Adrenal gland (tissue), 9 donors: ENCODE measurements at regions not wholly inside any gene's neighbourhood (a gene's known extent, or its start where the extent isn't known, plus 50 kb on each side); places are given as distances from the start of the nearest gene placed in this dataset.

Experiments
- DNase-seq, 7 donors: peaks; one replicate each; pipeline ENCODE4 v3.0.0-alpha.2; 2019 to 2020
- H3K27ac ChIP-seq, 5 donors: fragments of 200-600 bp; sonication (generic) in 4 of 5; 1 replicate in 3 of 5; 2 replicates in 2 of 5; pipeline versions ENCODE4 v1.5.1 to v1.8.0; 2016 to 2020; ENCODE audit warnings: mild to moderate bottlenecking in 1 of 5
- H3K27me3 ChIP-seq: fragments of 200-600 bp; 2 replicates; pipeline ENCODE4 v1.8.0; 2021
- H3K36me3 ChIP-seq, 2 donors: fragments of 200-600 bp; replicated peaks in 1 of 2; 1 replicate in 1 of 2; 2 replicates in 1 of 2; pipeline versions ENCODE4 v1.5.1 to v1.8.0; 2018 to 2022
- H3K4me1 ChIP-seq, 2 donors: fragments of 200-600 bp; replicated peaks in 1 of 2; 1 replicate in 1 of 2; 2 replicates in 1 of 2; pipeline versions ENCODE4 v1.5.1 to v1.8.0; 2018 to 2021
- H3K4me3 ChIP-seq, 4 donors: fragments of 200-600 bp; sonication (generic) in 3 of 4; one replicate each; pipeline ENCODE4 v1.5.1; 2016 to 2018
- H3K9me3 ChIP-seq, 3 donors: fragments of 200-600 bp; sonication (generic) in 1 of 3; replicated peaks in 1 of 3; 1 replicate in 2 of 3; 2 replicates in 1 of 3; pipeline versions ENCODE4 v1.5.1 to v1.8.0; 2016 to 2021
- POLR2A ChIP-seq, 2 donors: fragments of 450-650 bp; IDR thresholded peaks; one replicate each; pipeline ENCODE4 v1.6.1; 2017; ENCODE audit warnings: antibody characterized with exemption in 2 of 2, mild to moderate bottlenecking in 2 of 2, moderate library complexity in 1 of 2
- WGBS, 4 donors: extraction: QIAGEN DNeasy Blood & Tissue Kit in 2 of 4; methylation state at CpG; one replicate each; pipeline versions ENCODE4 v1.1.5 to v1.1.7; 2013 to 2017; 5-methylcytosine and 5-hydroxymethylcytosine counted together
- intact Hi-C, 2 donors: fragments of 100-400 bp; cut with DNase I; formaldehyde crosslinking; loops; one replicate each; pipeline versions ENCODE4 v1.14.1 to v1.15.0; 2022 to 2023
- TF ChIP-seq, protein P1 (sequence below), 6 experiments: fragments of 450-650 bp in 4 of 6; fragments of 200-600 bp in 2 of 6; sonication (generic) in 1 of 6; IDR thresholded peaks; 1 replicate in 5 of 6; 2 replicates in 1 of 6; pipeline versions ENCODE4 v1.5.1 to v1.8.0; 2016 to 2021; ENCODE audit warnings: antibody characterized with exemption in 6 of 6, mild to moderate bottlenecking in 2 of 6, moderate library complexity in 1 of 6
- donor health status: healthy with polysubstance abuse.
- donor health status: Bipolar disorder and iron deficiency.
- donor health status: DM: yes; HTN: yes; CAD: no.
- donor health status: DM: no; HTN: no; CAD: no.
- donor health status: DM: no; HTN: no; CAD: no.

- H3K4me1 ChIP-seq = no peaks in the 10 kb centered on the region
- H3K27me3 ChIP-seq = no peaks in the 10 kb centered on the region
- no peak for DNase-seq
- no peak overlapping the region for H3K27ac ChIP-seq
- H3K4me3 ChIP-seq = no peak overlapping the region
- no peaks in the 10 kb centered on the region for H3K36me3 ChIP-seq
- intact Hi-C loops = no loop called here
- 39 to 82% (median 71%) methylated on average over 4 of the region's 4 CpGs for WGBS, 4 donors
- no peaks in the 10 kb centered on the region for H3K9me3 ChIP-seq
- TF ChIP-seq POLR2A (IDR thresholded peaks at IDR 0.05) = no peak
- TF ChIP-seq, protein P1, sequence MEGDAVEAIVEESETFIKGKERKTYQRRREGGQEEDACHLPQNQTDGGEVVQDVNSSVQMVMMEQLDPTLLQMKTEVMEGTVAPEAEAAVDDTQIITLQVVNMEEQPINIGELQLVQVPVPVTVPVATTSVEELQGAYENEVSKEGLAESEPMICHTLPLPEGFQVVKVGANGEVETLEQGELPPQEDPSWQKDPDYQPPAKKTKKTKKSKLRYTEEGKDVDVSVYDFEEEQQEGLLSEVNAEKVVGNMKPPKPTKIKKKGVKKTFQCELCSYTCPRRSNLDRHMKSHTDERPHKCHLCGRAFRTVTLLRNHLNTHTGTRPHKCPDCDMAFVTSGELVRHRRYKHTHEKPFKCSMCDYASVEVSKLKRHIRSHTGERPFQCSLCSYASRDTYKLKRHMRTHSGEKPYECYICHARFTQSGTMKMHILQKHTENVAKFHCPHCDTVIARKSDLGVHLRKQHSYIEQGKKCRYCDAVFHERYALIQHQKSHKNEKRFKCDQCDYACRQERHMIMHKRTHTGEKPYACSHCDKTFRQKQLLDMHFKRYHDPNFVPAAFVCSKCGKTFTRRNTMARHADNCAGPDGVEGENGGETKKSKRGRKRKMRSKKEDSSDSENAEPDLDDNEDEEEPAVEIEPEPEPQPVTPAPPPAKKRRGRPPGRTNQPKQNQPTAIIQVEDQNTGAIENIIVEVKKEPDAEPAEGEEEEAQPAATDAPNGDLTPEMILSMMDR (IDR thresholded peaks at IDR 0.05) = no peak
Observed at GRCh38 chr7:68938151-68938550, 660.1 kb upstream of the AUTS2 start.

DNA sequence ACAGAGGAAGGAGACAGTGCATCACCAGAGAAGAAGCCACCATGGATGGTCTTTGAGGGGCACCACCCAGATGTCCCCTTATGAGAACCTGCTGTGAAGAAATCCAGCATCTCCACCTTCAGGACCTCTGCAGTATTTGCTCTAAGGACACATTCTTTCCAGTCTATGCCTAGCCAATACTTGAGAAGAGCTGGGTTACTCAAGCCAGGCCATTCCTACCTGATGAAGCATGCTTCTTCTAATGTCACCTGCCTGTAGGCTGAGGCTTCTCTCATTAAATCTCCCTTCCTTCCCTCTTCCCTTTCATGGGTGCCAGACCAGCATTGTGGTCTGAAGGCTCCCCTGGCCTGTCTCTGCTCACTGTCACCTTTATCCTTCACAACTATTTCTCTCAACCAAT, 654.5 kb upstream of the AUTS2 start:
- Histone ChIP-seq H3K4me3 (no peak overlapping the region), H3K36me3 (no peaks in the 10 kb centered on the region), H3K9me3 (no peaks in the 10 kb centered on the region), H3K4me1 (no peaks in the 10 kb centered on the region), H3K27me3 (no peaks in the 10 kb centered on the region), H3K27ac (no peak overlapping the region)
- TF ChIP-seq, protein P1 (IDR thresholded peaks at IDR 0.05) = no peak
- no peak for TF ChIP-seq POLR2A (IDR thresholded peaks at IDR 0.05)
- intact Hi-C loops = no loop called here
- no peak for DNase-seq

DNA sequence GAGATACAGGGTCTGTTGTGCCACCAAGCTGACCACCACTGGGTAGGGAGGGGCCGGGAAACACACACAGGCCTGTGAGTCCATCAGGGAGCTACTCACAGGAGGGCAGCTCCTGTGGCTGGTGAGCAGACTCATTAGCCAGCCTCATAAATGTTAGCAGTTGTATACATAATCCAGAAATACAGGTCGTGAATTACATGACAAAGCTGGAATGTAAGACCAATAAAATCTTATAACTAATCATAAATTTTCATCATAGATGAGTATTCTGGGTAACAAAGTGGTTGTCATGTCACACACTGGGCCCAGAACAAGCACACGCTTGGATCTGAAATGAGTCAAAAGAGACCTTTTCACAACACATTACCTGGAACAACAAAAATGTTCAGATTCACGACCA, 642.6 kb upstream of the AUTS2 start:
- intact Hi-C loops = no loop called here
- Histone ChIP-seq H3K36me3 (no peaks in the 10 kb centered on the region), H3K4me3 (no peak overlapping the region), H3K27me3 (no peaks in the 10 kb centered on the region), H3K27ac (no peak overlapping the region), H3K9me3 (no peaks in the 10 kb centered on the region), H3K4me1 (no peaks in the 10 kb centered on the region)
- TF ChIP-seq, protein P1 (IDR thresholded peaks at IDR 0.05) = no peak
- TF ChIP-seq POLR2A (IDR thresholded peaks at IDR 0.05) = no peak
- WGBS, 4 donors = 64 to 79% (median 76%) methylated on average over 4 of the region's 4 CpGs
- no peak for DNase-seq

GRCh38 chr7:68958571-68958970, 639.7 kb upstream of the AUTS2 start:
- no peak for DNase-seq
- Histone ChIP-seq H3K36me3 (no peaks in the 10 kb centered on the region), H3K9me3 (no peaks in the 10 kb centered on the region), H3K4me3 (no peak overlapping the region), H3K27me3 (no peaks in the 10 kb centered on the region), H3K27ac (no peak overlapping the region), H3K4me1 (no peaks in the 10 kb centered on the region)
- intact Hi-C loops = no loop called here
- no peak for TF ChIP-seq POLR2A (IDR thresholded peaks at IDR 0.05)
- TF ChIP-seq, protein P1 (IDR thresholded peaks at IDR 0.05) = no peak
- 56 to 72% (median 66%) methylated on average over 2 of the region's 2 CpGs for WGBS, 4 donors
